ENCODE measurements at regions not wholly inside any gene's neighbourhood (a gene's known extent, or its start where the extent isn't known, plus 50 kb on each side); places are given as distances from the start of the nearest gene placed in this dataset.

- BruUV-seq (replicated peaks) = no TSS peak
- Mint-ChIP-seq H3K9me3 (ENCODE audit: unreplicated experiment) (no peaks in the 10 kb centered on the region), H3K4me3 (ENCODE audit: unreplicated experiment) (no peak overlapping the region), H3K27ac (ENCODE audit: unreplicated experiment) (no peak overlapping the region), H3K36me3 (ENCODE audit: insufficient read depth, unreplicated experiment) (no peaks in the 10 kb centered on the region), H3K4me1 (ENCODE audit: low read depth, unreplicated experiment) (no peaks in the 10 kb centered on the region), H3K27me3 (ENCODE audit: insufficient read depth, unreplicated experiment) (peaks cover 15% of the 10 kb centered on the region)
- no peak for DNase-seq
- Histone ChIP-seq H3K27me3 (replicated peaks; ENCODE audit: control insufficient read depth, insufficient read depth, low read length) (no peaks in the 10 kb centered on the region; the same call in 1 of the 2 replicates), H3K4me1 (no peaks in the 10 kb centered on the region), H3K9me3 (no peaks in the 10 kb centered on the region), H3K4me3 (ENCODE audit: low read depth, low read length) (no peak overlapping the region), H3K36me3 (ENCODE audit: control insufficient read depth, insufficient read depth, low read length) (no peaks in the 10 kb centered on the region)
- ChIA-PET POLR2A (no interaction called here), CTCF (no interaction called here)
- intact Hi-C loops (cut with micrococcal nuclease; ENCODE audit: unreplicated experiment) = no loop called here
- no peak for TF ChIP-seq CTCF (IDR thresholded peaks at IDR 0.05; ENCODE audit: insufficient read depth in 1 of 2, low read depth in 1 of 2, low read length in 1 of 2, severe bottlenecking in 1 of 2, unreplicated experiment in 1 of 2)
Observed at GRCh38 chr3:43915546-43915945, 224.8 kb downstream of the ABHD5 start.

- Histone ChIP-seq H3K36me3 (ENCODE audit: control insufficient read depth, insufficient read depth, low read length) (no peaks in the 10 kb centered on the region), H3K27me3 (replicated peaks; ENCODE audit: control insufficient read depth, insufficient read depth, low read length) (no peaks in the 10 kb centered on the region; the same call in 1 of the 2 replicates), H3K9me3 (no peaks in the 10 kb centered on the region), H3K4me1 (no peaks in the 10 kb centered on the region), H3K4me3 (ENCODE audit: low read depth, low read length) (no peak overlapping the region)
- intact Hi-C loops (cut with micrococcal nuclease; ENCODE audit: unreplicated experiment) = no loop called here
- POLR2A ChIA-PET = no interaction called here
- no peak for TF ChIP-seq CTCF (IDR thresholded peaks at IDR 0.05; ENCODE audit: insufficient read depth in 1 of 2, low read depth in 1 of 2, low read length in 1 of 2, severe bottlenecking in 1 of 2, unreplicated experiment in 1 of 2)
- Mint-ChIP-seq H3K4me3 (ENCODE audit: unreplicated experiment) (no peak overlapping the region), H3K27me3 (ENCODE audit: insufficient read depth, unreplicated experiment) (peaks cover 21% of the 10 kb centered on the region), H3K36me3 (ENCODE audit: insufficient read depth, unreplicated experiment) (no peaks in the 10 kb centered on the region), H3K9me3 (ENCODE audit: unreplicated experiment) (no peaks in the 10 kb centered on the region), H3K4me1 (ENCODE audit: low read depth, unreplicated experiment) (no peaks in the 10 kb centered on the region), H3K27ac (ENCODE audit: unreplicated experiment) (no peak overlapping the region)
- no peak for DNase-seq
- BruUV-seq (replicated peaks) = no TSS peak
- CTCF ChIA-PET = no interaction called here
Observed at GRCh38 chr3:43917361-43917760, 226.6 kb downstream of the ABHD5 start.

GRCh38 chr3:43919029-43919428 lies 228.3 kb downstream of the ABHD5 start:
- TF ChIP-seq CTCF (IDR thresholded peaks at IDR 0.05; ENCODE audit: insufficient read depth in 1 of 2, low read depth in 1 of 2, low read length in 1 of 2, severe bottlenecking in 1 of 2, unreplicated experiment in 1 of 2) = no peak
- no peak overlapping the region for H3K4me3 Mint-ChIP-seq (ENCODE audit: unreplicated experiment)
- ChIA-PET POLR2A (no interaction called here), CTCF (no interaction called here)
- Histone ChIP-seq H3K4me3 (ENCODE audit: low read depth, low read length) (no peak overlapping the region), H3K27me3 (replicated peaks; ENCODE audit: control insufficient read depth, insufficient read depth, low read length) (no peaks in the 10 kb centered on the region), H3K4me1 (no peaks in the 10 kb centered on the region), H3K36me3 (ENCODE audit: control insufficient read depth, insufficient read depth, low read length) (no peaks in the 10 kb centered on the region), H3K9me3 (no peaks in the 10 kb centered on the region)
- intact Hi-C loops (cut with micrococcal nuclease; ENCODE audit: unreplicated experiment) = no loop called here
- peaks cover 26% of the 10 kb centered on the region for H3K27me3 Mint-ChIP-seq (ENCODE audit: insufficient read depth, unreplicated experiment)
- no peaks in the 10 kb centered on the region for H3K36me3 Mint-ChIP-seq (ENCODE audit: insufficient read depth, unreplicated experiment)
- no peaks in the 10 kb centered on the region for H3K9me3 Mint-ChIP-seq (ENCODE audit: unreplicated experiment)
- no peaks in the 10 kb centered on the region for H3K4me1 Mint-ChIP-seq (ENCODE audit: low read depth, unreplicated experiment)
- DNase-seq = no peak
- no TSS peak for BruUV-seq (replicated peaks)
- H3K27ac Mint-ChIP-seq (ENCODE audit: unreplicated experiment) = no peak overlapping the region

Measured in Caco-2 (cell line).